Activated naive CD8-positive, alpha-beta T cell treated with anti-CD3 and anti-CD28 coated beads, Interleukin-2, amount 10 ng/mL, durations not matched to agents 7 days and 5 days (primary cell): ENCODE measurements at regions not wholly inside any gene's neighbourhood (a gene's known extent, or its start where the extent isn't known, plus 50 kb on each side); places are given as distances from the start of the nearest gene placed in this dataset.

ENCODE experiments used
- ATAC-seq: fragments of 150-1000 bp; cut with Tn5 transposase; one replicate; pipeline ENCODE4 v1.10.0; 2021; ENCODE audit warnings: low read depth, moderate library complexity
- POLR2A ChIA-PET: fragments of 350-600 bp; sonication (Branson Sonifier 250); formaldehyde crosslinking; loops from one replicate; lab custom pipeline; 2021; ENCODE audit warnings: antibody characterized with exemption; lab: Charles Lee
- DNase-seq: peaks from one replicate; pipeline ENCODE4 v3.0.0; 2021
- H3K27ac Mint-ChIP-seq: one replicate; pipeline ENCODE4 v1.8.0; 2022; ENCODE audit warnings: mild to moderate bottlenecking, mixed read lengths
- H3K27me3 Mint-ChIP-seq: one replicate; pipeline ENCODE4 v1.8.0; 2022; ENCODE audit warnings: mild to moderate bottlenecking, moderate library complexity, mixed read lengths
- H3K36me3 Mint-ChIP-seq: one replicate; pipeline ENCODE4 v1.8.0; 2021; ENCODE audit warnings: mild to moderate bottlenecking, mixed read lengths
- H3K4me1 Mint-ChIP-seq: one replicate; pipeline ENCODE4 v1.8.0; 2021; ENCODE audit warnings: mixed read lengths
- H3K4me3 Mint-ChIP-seq: one replicate; pipeline ENCODE4 v1.8.0; 2022; ENCODE audit warnings: mild to moderate bottlenecking, moderate library complexity, mixed read lengths
- H3K9me3 Mint-ChIP-seq: one replicate; pipeline ENCODE4 v1.8.0; 2021; ENCODE audit warnings: mixed read lengths

DNA sequence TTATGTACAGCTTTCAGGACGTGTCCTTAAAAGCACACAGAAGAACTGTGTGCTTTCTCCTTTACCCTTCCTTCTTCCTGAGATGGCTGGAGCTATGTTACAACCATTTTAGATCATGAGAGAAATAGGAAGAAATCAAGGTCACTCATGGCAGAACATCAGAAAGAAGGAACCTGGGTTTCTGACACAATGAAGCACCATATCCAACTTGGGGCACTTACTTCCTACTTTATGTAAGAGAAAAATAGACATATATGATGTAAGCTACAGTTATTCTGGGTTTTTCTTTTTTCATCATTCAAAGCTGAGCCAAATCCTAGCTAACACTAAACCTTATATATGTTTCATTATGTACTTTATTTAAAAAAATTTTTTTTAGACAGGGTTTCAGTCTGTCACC is 79.5 kb downstream of the FAM161A start:
- no peak for DNase-seq
- H3K36me3 Mint-ChIP-seq = no peaks in the 10 kb centered on the region
- H3K27me3 Mint-ChIP-seq = peaks cover 31% of the 10 kb centered on the region
- H3K4me3 Mint-ChIP-seq = no peak overlapping the region
- POLR2A ChIA-PET = no interaction called here
- no peaks in the 10 kb centered on the region for H3K9me3 Mint-ChIP-seq
- no peaks in the 10 kb centered on the region for H3K4me1 Mint-ChIP-seq
- no peak for ATAC-seq
- no peak overlapping the region for H3K27ac Mint-ChIP-seq

DNA sequence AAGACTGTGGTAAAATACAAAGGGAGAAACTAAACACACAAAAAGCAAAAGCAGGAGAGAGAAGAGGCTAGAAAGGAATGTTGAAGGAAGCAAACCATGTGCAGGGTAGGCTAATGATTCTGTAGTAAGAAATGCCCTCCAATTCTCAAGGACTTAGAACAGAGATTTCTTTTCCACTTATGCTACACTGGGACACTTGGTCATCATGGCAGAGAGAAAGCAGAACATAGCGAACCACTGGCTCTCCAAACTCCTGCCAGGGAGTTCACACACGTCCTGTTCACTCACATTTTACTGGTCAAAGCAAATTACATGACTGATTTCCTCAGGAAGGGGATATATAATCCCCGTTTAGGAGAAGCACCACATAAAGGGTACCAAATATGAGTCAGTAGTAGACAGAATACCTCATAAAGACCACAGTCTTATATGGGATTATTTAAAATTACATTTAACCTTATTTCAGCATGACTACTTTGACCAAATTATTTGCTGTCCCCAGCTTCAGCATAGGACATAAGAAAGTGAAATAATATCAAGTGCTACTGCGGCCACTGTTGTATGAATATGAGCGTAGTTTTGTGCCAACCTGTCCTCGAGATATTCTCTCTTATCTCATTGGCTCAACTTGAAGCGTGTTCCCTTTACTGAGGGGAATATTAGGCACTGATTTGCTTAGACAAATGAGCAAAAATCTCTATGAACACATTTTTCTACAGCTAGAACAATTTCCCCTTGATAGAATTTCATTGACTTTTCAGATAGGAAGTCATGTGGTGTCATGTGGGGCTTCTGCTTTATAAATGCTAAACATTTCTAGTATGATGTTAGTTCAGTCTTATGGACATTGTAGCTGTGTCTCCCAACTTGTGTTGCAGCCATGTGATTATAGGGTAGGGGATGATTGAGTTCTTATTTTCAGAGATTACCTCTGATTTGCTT is 81.7 kb downstream of the FAM161A start:
- Mint-ChIP-seq H3K27ac (no peak overlapping the region), H3K4me1 (no peaks in the 10 kb centered on the region), H3K4me3 (no peak overlapping the region), H3K36me3 (no peaks in the 10 kb centered on the region), H3K9me3 (no peaks in the 10 kb centered on the region), H3K27me3 (peaks cover 30% of the 10 kb centered on the region)
- DNase-seq (no peak), ATAC-seq (no peak)
- POLR2A ChIA-PET = no interaction called here

DNA sequence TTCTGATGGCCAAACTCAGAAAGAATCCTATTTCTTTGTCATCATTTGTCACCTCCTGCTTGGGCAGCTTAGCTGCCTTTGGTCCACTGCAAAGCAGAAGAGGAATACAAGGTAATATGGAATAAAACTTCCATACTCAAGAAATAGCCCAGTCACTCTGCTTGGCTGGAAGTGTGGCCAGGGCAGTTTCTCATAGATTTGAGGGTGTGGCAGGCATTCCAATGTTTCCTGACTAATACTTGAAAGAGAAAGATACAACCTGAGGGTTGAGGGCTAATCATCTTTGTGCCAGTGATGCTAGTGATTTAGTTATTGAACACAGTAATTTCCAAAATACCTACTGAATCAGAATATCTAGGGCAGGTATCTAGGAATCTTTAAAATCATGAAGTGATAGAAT is 83.1 kb downstream of the FAM161A start:
- ATAC-seq (no peak), DNase-seq (no peak)
- POLR2A ChIA-PET = no interaction called here
- Mint-ChIP-seq H3K9me3 (no peaks in the 10 kb centered on the region), H3K4me1 (no peaks in the 10 kb centered on the region), H3K4me3 (no peak overlapping the region), H3K27me3 (peaks cover 22% of the 10 kb centered on the region), H3K27ac (no peak overlapping the region), H3K36me3 (no peaks in the 10 kb centered on the region)

- no peaks in the 10 kb centered on the region for H3K36me3 Mint-ChIP-seq
- H3K27ac Mint-ChIP-seq = no peak overlapping the region
- H3K9me3 Mint-ChIP-seq = no peaks in the 10 kb centered on the region
- DNase-seq (no peak), ATAC-seq (no peak)
- no peaks in the 10 kb centered on the region for H3K4me1 Mint-ChIP-seq
- no peak overlapping the region for H3K4me3 Mint-ChIP-seq
- POLR2A ChIA-PET = no interaction called here
- H3K27me3 Mint-ChIP-seq = peaks cover 21% of the 10 kb centered on the region
Observed at GRCh38 chr2:61770298-61770697, 83.6 kb downstream of the FAM161A start.

- H3K4me3 Mint-ChIP-seq = no peak overlapping the region
- POLR2A ChIA-PET = no interaction called here
Observed at GRCh38 chr2:61769093-61769675, 84.7 kb downstream of the FAM161A start.

GRCh38 chr2:61764035-61764800 is 89.6 kb downstream of the FAM161A start:
- Mint-ChIP-seq H3K9me3 (no peaks in the 10 kb centered on the region), H3K27me3 (peaks cover 3% of the 10 kb centered on the region), H3K27ac (peak overlapping the region; percentile 97), H3K4me1 (peaks cover 7% of the 10 kb centered on the region), H3K36me3 (no peaks in the 10 kb centered on the region), H3K4me3 (peak overlapping the region; percentile 92)
- ATAC-seq (peak; percentile 98), DNase-seq (peak; percentile 96)
- POLR2A ChIA-PET = interaction anchor here (0.9 to 1.7 kb wide), 6 partner anchors 50 to 299 kb away, joined by 3 to 8 read pairs (median 3); partner anchors contain the start of gene XPO1

More at GRCh38 chr2:61769093-61769675, 84.7 kb downstream of the FAM161A start:
- Mint-ChIP-seq H3K36me3 (no peaks in the 10 kb centered on the region), H3K27me3 (peaks cover 14% of the 10 kb centered on the region), H3K4me1 (peaks cover 3% of the 10 kb centered on the region), H3K9me3 (no peaks in the 10 kb centered on the region), H3K27ac (no peak overlapping the region)
- ATAC-seq (no peak), DNase-seq (no peak)

DNA sequence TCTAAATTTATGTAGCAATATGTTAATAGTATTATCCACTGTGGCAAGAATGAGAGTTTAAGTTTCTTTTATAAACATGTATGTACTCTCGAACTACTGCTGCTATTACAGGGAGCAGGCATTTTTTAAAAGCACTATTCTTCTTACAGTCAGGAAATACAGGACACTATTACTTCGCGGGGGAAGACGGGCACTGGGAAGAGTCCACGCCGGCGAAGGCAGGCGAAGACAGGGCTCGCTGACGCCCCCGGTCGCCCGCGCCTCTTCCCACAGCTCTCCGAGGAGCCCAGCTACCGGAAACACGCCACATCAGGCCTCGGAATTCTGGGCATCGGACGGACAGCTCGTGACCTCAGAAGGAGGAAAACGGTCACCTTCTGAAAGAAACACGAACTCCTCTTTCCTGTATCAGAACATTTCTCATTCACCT is 90.2 kb downstream of the FAM161A start:
- ATAC-seq = peak; percentile 3
- H3K9me3 Mint-ChIP-seq = no peaks in the 10 kb centered on the region
- H3K36me3 Mint-ChIP-seq = no peaks in the 10 kb centered on the region
- H3K27me3 Mint-ChIP-seq = peaks cover 4% of the 10 kb centered on the region
- peak overlapping the region; percentile 97 for H3K27ac Mint-ChIP-seq
- POLR2A ChIA-PET = interaction anchor here (0.9 to 1.7 kb wide), 6 partner anchors 51 to 298 kb away, joined by 3 to 8 read pairs (median 3); partner anchors contain the start of gene XPO1
- peak overlapping the region; percentile 92 for H3K4me3 Mint-ChIP-seq
- H3K4me1 Mint-ChIP-seq = peaks cover 7% of the 10 kb centered on the region
- DNase-seq = no peak

DNA sequence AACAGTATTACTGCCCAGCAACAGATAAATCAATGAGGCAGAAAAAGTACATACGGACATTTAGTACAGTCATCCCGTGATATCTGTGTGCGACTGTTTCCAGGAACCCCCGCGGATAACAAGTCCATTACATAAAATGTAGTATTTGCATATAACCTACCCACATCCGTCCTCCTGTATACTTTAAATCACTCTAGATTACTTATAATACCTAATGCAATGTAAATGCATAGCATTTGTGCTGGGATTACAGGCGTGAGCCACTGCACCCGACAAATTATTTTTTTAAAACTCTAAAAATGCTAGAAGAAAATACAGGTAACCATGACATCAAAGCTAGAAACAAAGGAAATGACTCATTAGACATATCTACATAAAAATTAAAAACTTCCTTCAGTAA is 91.6 kb downstream of the FAM161A start:
- H3K36me3 Mint-ChIP-seq = no peaks in the 10 kb centered on the region

GRCh38 chr2:61759718-61760117 is 94.1 kb downstream of the FAM161A start:
- Mint-ChIP-seq H3K4me3 (no peak overlapping the region), H3K9me3 (peaks cover 2% of the 10 kb centered on the region), H3K4me1 (peaks cover 7% of the 10 kb centered on the region), H3K36me3 (no peaks in the 10 kb centered on the region), H3K27ac (no peak overlapping the region), H3K27me3 (peaks cover 7% of the 10 kb centered on the region)
- DNase-seq (no peak), ATAC-seq (no peak)
- POLR2A ChIA-PET = no interaction called here

More for the DNA sequence above, 91.6 kb downstream of the FAM161A start:
- POLR2A ChIA-PET = no interaction called here
- Mint-ChIP-seq H3K27me3 (peaks cover 7% of the 10 kb centered on the region), H3K9me3 (no peaks in the 10 kb centered on the region), H3K4me1 (peaks cover 7% of the 10 kb centered on the region), H3K27ac (no peak overlapping the region), H3K4me3 (no peak overlapping the region)
- DNase-seq (no peak), ATAC-seq (no peak)

DNA sequence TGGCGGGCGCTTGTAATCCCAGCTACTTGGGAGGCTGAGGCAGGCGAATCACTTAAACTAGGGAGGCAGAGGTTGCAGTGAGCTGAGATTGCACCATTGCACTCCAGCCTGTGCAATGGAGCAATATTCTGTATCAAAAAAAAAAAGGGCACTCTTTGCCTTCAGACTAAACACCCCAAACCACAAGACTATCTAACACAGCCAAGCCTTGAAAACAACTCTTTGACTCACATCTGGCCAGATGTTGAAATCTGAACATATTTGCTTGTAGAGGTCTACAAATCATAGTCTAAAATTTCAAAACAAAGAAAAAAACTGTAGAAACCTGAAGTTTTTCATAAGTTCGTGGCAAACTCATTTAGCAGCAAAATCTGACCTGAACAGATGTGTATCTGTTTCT is 94.9 kb downstream of the FAM161A start:
- Mint-ChIP-seq H3K4me1 (peaks cover 5% of the 10 kb centered on the region), H3K36me3 (no peaks in the 10 kb centered on the region), H3K9me3 (peaks cover 2% of the 10 kb centered on the region), H3K27ac (no peak overlapping the region), H3K27me3 (peaks cover 7% of the 10 kb centered on the region), H3K4me3 (no peak overlapping the region)
- ATAC-seq (no peak), DNase-seq (no peak)
- POLR2A ChIA-PET = no interaction called here

DNA sequence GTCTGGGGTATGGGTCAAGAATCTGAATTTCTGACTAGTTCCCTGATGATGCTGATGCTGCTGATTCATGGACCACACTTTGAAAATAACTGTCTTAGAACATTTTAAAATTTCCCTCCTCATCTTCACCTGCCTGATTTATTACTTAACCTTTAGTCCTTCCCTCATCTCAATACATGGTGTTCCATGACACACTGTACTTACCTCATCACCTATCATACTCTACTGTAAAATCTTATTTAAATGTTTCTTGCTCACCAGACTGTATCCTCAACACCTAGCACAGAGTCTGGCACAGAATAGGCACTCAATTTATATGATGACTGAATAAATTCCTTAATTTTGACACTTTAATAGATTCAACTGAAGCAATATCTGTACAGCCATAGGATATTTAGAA is 95.7 kb downstream of the FAM161A start:
- Mint-ChIP-seq H3K27me3 (peaks cover 7% of the 10 kb centered on the region), H3K36me3 (no peaks in the 10 kb centered on the region), H3K4me1 (peaks cover 5% of the 10 kb centered on the region), H3K9me3 (peaks cover 2% of the 10 kb centered on the region), H3K27ac (no peak overlapping the region), H3K4me3 (no peak overlapping the region)
- DNase-seq = no peak
- no peak for ATAC-seq
- POLR2A ChIA-PET = no interaction called here

DNA sequence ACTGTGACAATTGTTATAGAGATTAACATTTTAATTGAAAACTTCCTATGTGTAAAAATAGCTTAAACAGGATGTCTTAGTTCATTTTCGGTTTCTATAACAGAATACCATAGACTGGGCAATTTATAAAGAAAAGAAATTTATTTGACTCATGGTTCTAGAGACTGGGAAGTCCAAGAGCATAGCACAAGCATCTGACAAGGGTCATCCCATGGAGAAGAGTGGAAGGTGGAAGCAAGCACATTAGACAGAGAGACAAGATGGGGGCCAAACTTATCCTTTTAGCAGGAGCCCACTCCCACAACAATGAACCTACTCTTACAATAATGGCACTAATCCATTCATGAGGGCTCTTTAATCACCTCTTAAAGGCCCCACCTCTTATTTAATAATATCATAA is 100.3 kb downstream of the FAM161A start:
- no peak for ATAC-seq
- Mint-ChIP-seq H3K4me1 (no peaks in the 10 kb centered on the region), H3K27ac (no peak overlapping the region), H3K36me3 (no peaks in the 10 kb centered on the region), H3K9me3 (peaks cover 2% of the 10 kb centered on the region), H3K4me3 (no peak overlapping the region), H3K27me3 (peaks cover 3% of the 10 kb centered on the region)
- no peak for DNase-seq
- POLR2A ChIA-PET = no interaction called here

DNA sequence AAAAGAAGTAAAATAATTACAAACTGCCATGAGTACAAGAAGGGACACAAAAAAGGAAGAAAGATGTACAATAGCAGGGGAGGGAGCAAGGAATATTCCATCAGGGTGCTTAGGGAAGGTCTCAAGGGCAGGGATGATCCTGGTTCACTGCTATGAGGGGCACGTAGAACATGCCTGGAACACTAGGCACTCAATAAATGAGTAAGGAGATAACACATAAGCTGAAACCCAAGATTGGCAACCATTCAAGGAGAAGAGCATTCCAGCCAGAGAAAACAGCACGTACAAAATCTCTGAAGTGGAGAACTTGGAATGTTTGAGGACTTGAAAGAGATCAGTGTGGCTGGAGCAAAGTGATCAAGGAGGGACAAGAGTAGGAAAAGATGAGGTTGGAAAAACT is 103.2 kb downstream of the FAM161A start:
- no peaks in the 10 kb centered on the region for H3K9me3 Mint-ChIP-seq
- H3K4me3 Mint-ChIP-seq = no peak overlapping the region
- DNase-seq = no peak
- H3K27ac Mint-ChIP-seq = no peak overlapping the region
- peaks cover 4% of the 10 kb centered on the region for H3K27me3 Mint-ChIP-seq
- no peaks in the 10 kb centered on the region for H3K4me1 Mint-ChIP-seq
- H3K36me3 Mint-ChIP-seq = no peaks in the 10 kb centered on the region
- POLR2A ChIA-PET = no interaction called here
- ATAC-seq = no peak
